ENCODE measurements at regions not wholly inside any gene's neighbourhood (a gene's known extent, or its start where the extent isn't known, plus 50 kb on each side); places are given as distances from the start of the nearest gene placed in this dataset.

- Histone ChIP-seq H3K36me3 (peaks cover 63% of the 10 kb centered on the region), H3K4me3 (no peak overlapping the region), H3K27me3 (no peaks in the 10 kb centered on the region), H3K9me3 (no peaks in the 10 kb centered on the region)
- DNase-seq: no peak
These were observed 50.3 kb downstream of the PLXNA1 start for GRCh38 chr3:127033171-127033570.

GRCh38 chr3:127033786-127034185 is 50.9 kb downstream of the PLXNA1 start:
- H3K27me3 ChIP-seq: no peaks in the 10 kb centered on the region
- peaks cover 57% of the 10 kb centered on the region for H3K36me3 ChIP-seq
- H3K4me3 ChIP-seq: no peak overlapping the region
- no peaks in the 10 kb centered on the region for H3K9me3 ChIP-seq
- no peak for DNase-seq

- no peaks in the 10 kb centered on the region for H3K9me3 ChIP-seq
- DNase-seq: no peak
- no peaks in the 10 kb centered on the region for H3K27me3 ChIP-seq
- H3K4me3 ChIP-seq: no peak overlapping the region
- H3K36me3 ChIP-seq: peaks cover 52% of the 10 kb centered on the region
These were observed 51.5 kb downstream of the PLXNA1 start for GRCh38 chr3:127034195-127034989.

GRCh38 chr3:127034990-127035652 is 52.2 kb downstream of the PLXNA1 start:
- Histone ChIP-seq H3K36me3 (peaks cover 44% of the 10 kb centered on the region), H3K9me3 (no peaks in the 10 kb centered on the region), H3K27me3 (no peaks in the 10 kb centered on the region), H3K4me3 (no peak overlapping the region)
- DNase-seq: no peak

- no peaks in the 10 kb centered on the region for H3K27me3 ChIP-seq
- DNase-seq: peak; percentile 65
- no peaks in the 10 kb centered on the region for H3K9me3 ChIP-seq
- no peak overlapping the region for H3K4me3 ChIP-seq
- peaks cover 39% of the 10 kb centered on the region for H3K36me3 ChIP-seq
These were observed 52.8 kb downstream of the PLXNA1 start for GRCh38 chr3:127035677-127036076.

GRCh38 chr3:127036209-127037020 is 53.5 kb downstream of the PLXNA1 start:
- Histone ChIP-seq H3K9me3 (no peaks in the 10 kb centered on the region), H3K4me3 (no peak overlapping the region), H3K36me3 (peaks cover 33% of the 10 kb centered on the region), H3K27me3 (no peaks in the 10 kb centered on the region)
- DNase-seq: peak; percentile 2

DNA sequence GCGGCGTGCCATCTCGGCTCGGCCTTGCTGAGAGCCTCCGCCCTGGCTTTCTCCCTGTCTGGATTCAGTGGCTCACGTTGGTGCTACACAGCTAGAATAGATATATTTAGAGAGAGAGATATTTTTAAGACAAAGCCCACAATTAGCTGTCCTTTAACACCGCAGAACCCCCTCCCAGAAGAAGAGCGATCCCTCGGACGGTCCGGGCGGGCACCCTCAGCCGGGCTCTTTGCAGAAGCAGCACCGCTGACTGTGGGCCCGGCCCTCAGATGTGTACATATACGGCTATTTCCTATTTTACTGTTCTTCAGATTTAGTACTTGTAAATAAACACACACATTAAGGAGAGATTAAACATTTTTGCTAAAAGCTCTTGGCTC is 54.1 kb downstream of the PLXNA1 start:
- peaks cover 30% of the 10 kb centered on the region for H3K36me3 ChIP-seq
- no peak overlapping the region for H3K4me3 ChIP-seq
- DNase-seq: no peak
- no peaks in the 10 kb centered on the region for H3K27me3 ChIP-seq
- no peaks in the 10 kb centered on the region for H3K9me3 ChIP-seq

GRCh38 chr3:127037418-127037841 is 54.5 kb downstream of the PLXNA1 start:
- no peaks in the 10 kb centered on the region for H3K27me3 ChIP-seq
- H3K9me3 ChIP-seq: no peaks in the 10 kb centered on the region
- DNase-seq: no peak
- peaks cover 27% of the 10 kb centered on the region for H3K36me3 ChIP-seq
- no peak overlapping the region for H3K4me3 ChIP-seq

DNA sequence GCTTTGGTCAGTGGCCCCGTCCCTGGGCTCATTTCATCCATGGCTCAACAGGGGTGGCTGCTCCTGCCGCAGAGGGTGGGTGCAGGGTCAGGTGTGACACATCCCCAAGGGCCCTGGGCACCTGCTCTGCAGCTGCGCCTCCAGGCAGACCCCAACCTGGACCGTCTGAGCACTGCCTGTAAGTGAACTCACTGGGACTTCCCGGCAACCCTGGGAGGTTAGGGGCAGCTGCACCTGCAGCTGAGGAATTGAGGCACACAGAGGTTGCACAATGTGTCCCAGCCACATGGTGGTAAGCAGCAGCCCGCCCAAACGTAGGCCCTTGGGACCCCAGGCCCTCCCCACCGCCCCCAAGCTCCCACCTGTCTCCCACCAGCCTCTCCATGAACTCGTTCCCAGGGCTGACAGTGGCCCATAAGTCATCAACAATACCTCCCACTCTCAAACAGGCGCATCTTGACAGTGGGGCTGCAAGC is 55.1 kb downstream of the PLXNA1 start:
- Histone ChIP-seq H3K36me3 (peaks cover 24% of the 10 kb centered on the region), H3K9me3 (no peaks in the 10 kb centered on the region), H3K27me3 (no peaks in the 10 kb centered on the region), H3K4me3 (no peak overlapping the region)
- no peak for DNase-seq

- Histone ChIP-seq H3K4me3 (no peak overlapping the region), H3K36me3 (peaks cover 22% of the 10 kb centered on the region), H3K9me3 (no peaks in the 10 kb centered on the region), H3K27me3 (no peaks in the 10 kb centered on the region)
- no peak for DNase-seq
These were observed 55.6 kb downstream of the PLXNA1 start for GRCh38 chr3:127038466-127038865.

- no peaks in the 10 kb centered on the region for H3K27me3 ChIP-seq
- peaks cover 21% of the 10 kb centered on the region for H3K36me3 ChIP-seq
- no peak overlapping the region for H3K4me3 ChIP-seq
- DNase-seq: no peak
- no peaks in the 10 kb centered on the region for H3K9me3 ChIP-seq
These were observed 56.1 kb downstream of the PLXNA1 start for GRCh38 chr3:127038923-127039581.

DNA sequence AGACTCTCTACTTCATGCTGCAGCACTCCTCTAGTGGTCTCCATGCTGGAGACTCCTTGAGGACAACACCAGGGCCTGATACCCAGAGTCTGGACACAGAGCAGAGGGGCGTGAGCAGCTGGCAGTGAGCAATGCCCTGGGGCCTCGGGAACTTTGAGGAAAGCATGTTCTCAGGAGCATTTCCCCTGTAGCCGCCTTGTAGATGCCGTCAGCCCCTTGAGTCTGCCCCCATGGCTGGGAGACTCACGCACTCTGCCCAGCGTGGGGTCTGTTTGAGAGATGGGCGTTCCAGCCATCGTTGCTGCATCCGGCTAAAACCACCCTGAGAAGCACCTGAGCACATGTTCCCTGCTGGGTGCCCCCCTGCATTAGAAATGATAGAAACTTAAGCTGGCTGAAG is 56.8 kb downstream of the PLXNA1 start:
- Histone ChIP-seq H3K36me3 (peaks cover 16% of the 10 kb centered on the region), H3K4me3 (no peak overlapping the region), H3K27me3 (no peaks in the 10 kb centered on the region), H3K9me3 (no peaks in the 10 kb centered on the region)
- DNase-seq: no peak

DNA sequence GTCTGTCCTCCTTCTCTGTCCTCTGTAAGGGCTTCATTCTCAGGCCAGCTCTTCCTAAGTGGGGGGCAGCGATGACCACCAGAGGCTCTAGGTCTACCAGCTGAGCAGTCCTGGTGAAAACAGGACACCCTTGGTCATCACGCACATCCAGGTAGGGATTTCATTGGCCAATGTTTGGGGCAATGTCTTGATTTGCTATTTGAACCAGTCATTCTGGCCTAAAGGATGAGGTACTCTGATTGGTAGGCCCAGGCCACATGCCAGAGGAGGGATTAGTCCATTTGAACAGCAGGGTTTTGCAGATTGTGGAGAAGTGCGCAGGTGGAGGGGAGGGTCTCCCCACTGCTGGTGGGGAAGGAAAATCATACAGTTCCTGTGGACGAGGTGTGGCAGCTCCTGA is 57.3 kb downstream of the PLXNA1 start:
- Histone ChIP-seq H3K27me3 (no peaks in the 10 kb centered on the region), H3K9me3 (no peaks in the 10 kb centered on the region), H3K4me3 (no peak overlapping the region), H3K36me3 (peaks cover 11% of the 10 kb centered on the region)
- no peak for DNase-seq

- DNase-seq: no peak
- H3K9me3 ChIP-seq: no peaks in the 10 kb centered on the region
- H3K27me3 ChIP-seq: no peaks in the 10 kb centered on the region
- H3K36me3 ChIP-seq: 0 out of 2 replicates have a peak, but pooled peaks cover 2% of the 10 kb centered on the region
- H3K4me3 ChIP-seq: no peak overlapping the region
These were observed 58.4 kb downstream of the PLXNA1 start for GRCh38 chr3:127041264-127041820.

DNA sequence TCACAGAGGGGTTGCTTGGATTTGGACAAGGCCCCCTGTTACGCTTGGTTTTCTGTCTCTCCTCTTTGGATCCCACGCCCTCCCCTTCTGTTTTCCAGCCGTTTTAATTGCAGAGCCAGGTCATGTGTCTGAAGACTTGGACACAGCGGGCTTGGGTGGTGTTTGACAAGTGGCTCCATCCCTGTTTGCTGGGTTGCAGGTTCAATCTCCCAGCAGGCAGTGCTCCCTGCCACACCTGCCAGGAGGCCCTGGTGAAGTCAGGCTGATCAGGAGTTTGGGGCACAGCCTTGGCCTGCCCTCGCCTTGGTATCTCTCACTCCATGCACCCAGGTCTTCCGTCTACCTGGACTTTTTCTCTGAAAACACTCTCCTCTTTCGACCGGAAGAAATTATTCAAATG is 59.0 kb downstream of the PLXNA1 start:
- Histone ChIP-seq H3K27me3 (no peaks in the 10 kb centered on the region), H3K9me3 (no peaks in the 10 kb centered on the region), H3K36me3 (no peaks in the 10 kb centered on the region), H3K4me3 (no peak overlapping the region)
- no peak for DNase-seq

- Histone ChIP-seq H3K4me3 (no peak overlapping the region), H3K27me3 (no peaks in the 10 kb centered on the region), H3K36me3 (no peaks in the 10 kb centered on the region), H3K9me3 (no peaks in the 10 kb centered on the region)
- DNase-seq: no peak
These were observed 59.7 kb downstream of the PLXNA1 start for GRCh38 chr3:127042634-127043033.
